B cell (primary cell): ENCODE measurements at regions not wholly inside any gene's neighbourhood (a gene's known extent, or its start where the extent isn't known, plus 50 kb on each side); places are given as distances from the start of the nearest gene placed in this dataset.

ENCODE experiments used
- CTCF ChIP-seq: fragments of 200-600 bp; IDR thresholded peaks from one replicate; pipeline ENCODE4 v1.8.0; 2022; ENCODE audit warnings: antibody characterized with exemption, mild to moderate bottlenecking
- EZH2 ChIP-seq: IDR thresholded peaks from 2 replicates; pipeline ENCODE4 v1.6.1; 2012; ENCODE audit warnings: borderline replicate concordance, low read depth, mild to moderate bottlenecking, moderate library complexity, low read length; ENCODE audit not compliant: insufficient read depth, poor library complexity, severe bottlenecking

GRCh38 chr13:38462605-38463004, 113.0 kb downstream of the UFM1 start:
- no peak for TF ChIP-seq CTCF
- TF ChIP-seq EZH2 = no peak
